ENCODE measurements at regions not wholly inside any gene's neighbourhood (a gene's known extent, or its start where the extent isn't known, plus 50 kb on each side); places are given as distances from the start of the nearest gene placed in this dataset.

DNA sequence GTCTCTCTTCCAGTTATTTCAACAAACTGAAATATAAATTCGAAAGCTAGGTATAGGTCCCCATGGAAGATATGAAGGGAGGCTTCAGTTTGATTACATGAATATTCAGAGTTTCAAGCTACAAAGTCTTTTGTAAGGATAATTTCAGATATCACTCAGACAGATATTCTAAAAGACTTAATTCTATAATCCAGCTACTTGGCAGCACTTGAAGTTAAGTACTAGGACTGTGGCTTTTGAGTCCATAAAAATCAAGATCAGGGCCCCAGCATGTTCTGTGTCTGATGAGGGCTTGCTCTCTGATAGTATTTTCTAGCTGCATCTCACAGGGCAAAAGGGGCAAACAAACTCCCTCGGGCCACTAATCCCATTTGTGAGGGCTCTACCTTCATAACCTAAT lies 160.6 kb upstream of the IRS2 start:
- intact Hi-C loops (cut with DNase I) = no loop called here
- H3K4me3 ChIP-seq = no peak overlapping the region
- H3K36me3 ChIP-seq = no peaks in the 10 kb centered on the region
- H3K27me3 ChIP-seq (replicated peaks; ENCODE audit: insufficient read depth) = no peaks in the 10 kb centered on the region
- TF ChIP-seq POLR2A (IDR thresholded peaks at IDR 0.05) (no peak), POLR2AphosphoS5 (IDR thresholded peaks at IDR 0.05) (no peak)
- TF ChIP-seq, protein P1, sequence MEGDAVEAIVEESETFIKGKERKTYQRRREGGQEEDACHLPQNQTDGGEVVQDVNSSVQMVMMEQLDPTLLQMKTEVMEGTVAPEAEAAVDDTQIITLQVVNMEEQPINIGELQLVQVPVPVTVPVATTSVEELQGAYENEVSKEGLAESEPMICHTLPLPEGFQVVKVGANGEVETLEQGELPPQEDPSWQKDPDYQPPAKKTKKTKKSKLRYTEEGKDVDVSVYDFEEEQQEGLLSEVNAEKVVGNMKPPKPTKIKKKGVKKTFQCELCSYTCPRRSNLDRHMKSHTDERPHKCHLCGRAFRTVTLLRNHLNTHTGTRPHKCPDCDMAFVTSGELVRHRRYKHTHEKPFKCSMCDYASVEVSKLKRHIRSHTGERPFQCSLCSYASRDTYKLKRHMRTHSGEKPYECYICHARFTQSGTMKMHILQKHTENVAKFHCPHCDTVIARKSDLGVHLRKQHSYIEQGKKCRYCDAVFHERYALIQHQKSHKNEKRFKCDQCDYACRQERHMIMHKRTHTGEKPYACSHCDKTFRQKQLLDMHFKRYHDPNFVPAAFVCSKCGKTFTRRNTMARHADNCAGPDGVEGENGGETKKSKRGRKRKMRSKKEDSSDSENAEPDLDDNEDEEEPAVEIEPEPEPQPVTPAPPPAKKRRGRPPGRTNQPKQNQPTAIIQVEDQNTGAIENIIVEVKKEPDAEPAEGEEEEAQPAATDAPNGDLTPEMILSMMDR (IDR thresholded peaks at IDR 0.05) = no peak
- 85% methylated on average over 2 of the region's 2 CpGs for WGBS
- no peak for DNase-seq (ENCODE audit: low spot score)
- H3K9me3 ChIP-seq = no peaks in the 10 kb centered on the region
- no peaks in the 10 kb centered on the region for H3K4me1 ChIP-seq (replicated peaks)
- no peak overlapping the region for H3K27ac ChIP-seq

DNA sequence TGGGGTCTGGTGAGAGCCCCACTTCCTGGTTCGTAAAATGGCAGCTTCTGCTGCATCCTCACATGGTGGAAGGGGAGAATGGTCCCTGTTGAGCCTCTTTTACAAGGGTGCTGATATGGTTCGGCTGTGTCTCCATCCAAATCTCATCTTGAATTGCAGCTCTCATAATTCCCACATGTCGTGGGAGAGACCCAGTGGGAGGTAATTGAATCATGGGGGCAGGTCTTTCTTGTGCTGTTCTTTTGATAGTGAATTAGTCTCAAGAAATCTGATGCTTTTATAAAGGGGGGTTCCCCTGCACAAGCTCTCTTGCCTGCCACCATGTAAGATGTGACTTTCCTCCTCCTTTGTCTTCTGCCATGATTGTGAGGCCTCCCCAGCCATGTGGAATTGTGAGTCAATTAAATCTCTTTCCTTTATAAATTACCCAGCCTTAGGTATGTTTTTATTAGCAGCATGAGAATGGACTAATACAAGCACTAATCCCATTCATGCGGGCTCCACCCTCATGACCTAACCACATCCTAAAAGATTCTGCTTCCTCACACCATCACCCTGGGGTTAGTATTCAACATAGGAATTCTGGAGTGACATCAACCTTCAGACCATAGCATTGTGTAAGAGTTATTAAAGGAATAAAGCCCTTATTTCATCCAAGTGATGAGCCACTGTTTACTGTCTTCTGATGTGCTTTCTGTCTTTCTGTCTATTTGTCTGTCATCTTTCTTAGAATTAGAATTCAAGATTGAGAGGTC lies 159.0 kb upstream of the IRS2 start:
- Histone ChIP-seq H3K4me3 (no peak overlapping the region), H3K27me3 (replicated peaks; ENCODE audit: insufficient read depth) (no peaks in the 10 kb centered on the region), H3K9me3 (no peaks in the 10 kb centered on the region), H3K4me1 (replicated peaks) (no peaks in the 10 kb centered on the region), H3K27ac (no peak overlapping the region), H3K36me3 (no peaks in the 10 kb centered on the region)
- WGBS = 87% methylated on average over 4 of the region's 4 CpGs
- no peak for TF ChIP-seq POLR2AphosphoS5 (IDR thresholded peaks at IDR 0.05)
- TF ChIP-seq, protein P1 (IDR thresholded peaks at IDR 0.05) = no peak
- TF ChIP-seq POLR2A (IDR thresholded peaks at IDR 0.05) = no peak
- DNase-seq (ENCODE audit: low spot score) = no peak
- intact Hi-C loops (cut with DNase I) = no loop called here

DNA sequence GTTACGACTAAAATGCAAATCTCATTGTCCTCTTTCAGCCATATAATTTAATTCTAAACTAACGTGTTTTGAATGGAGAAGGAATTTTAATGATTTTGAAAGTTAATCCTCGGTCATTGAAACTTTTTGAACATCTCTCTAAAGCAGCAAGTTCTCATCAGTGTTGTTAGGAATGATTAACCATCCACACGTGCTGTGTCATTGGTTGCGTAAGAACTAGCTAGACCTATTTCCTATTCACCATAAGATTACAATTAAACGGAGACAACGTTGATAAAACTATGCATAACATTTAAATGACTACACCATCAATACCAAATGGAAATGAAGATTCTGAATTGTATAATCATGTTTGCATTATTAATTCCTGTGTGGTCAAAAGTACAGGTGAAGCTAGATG lies 155.6 kb upstream of the IRS2 start:
- TF ChIP-seq, protein P1 (IDR thresholded peaks at IDR 0.05) = no peak
- TF ChIP-seq POLR2AphosphoS5 (IDR thresholded peaks at IDR 0.05) (no peak), POLR2A (IDR thresholded peaks at IDR 0.05) (no peak)
- intact Hi-C loops (cut with DNase I) = no loop called here
- H3K27ac ChIP-seq = no peak overlapping the region
- DNase-seq (ENCODE audit: low spot score) = no peak
- no peaks in the 10 kb centered on the region for H3K4me1 ChIP-seq (replicated peaks)
- no peaks in the 10 kb centered on the region for H3K27me3 ChIP-seq (replicated peaks; ENCODE audit: insufficient read depth)
- H3K4me3 ChIP-seq = no peak overlapping the region
- no peaks in the 10 kb centered on the region for H3K36me3 ChIP-seq
- 76% methylated on average over 7 of the region's 7 CpGs for WGBS
- no peaks in the 10 kb centered on the region for H3K9me3 ChIP-seq

DNA sequence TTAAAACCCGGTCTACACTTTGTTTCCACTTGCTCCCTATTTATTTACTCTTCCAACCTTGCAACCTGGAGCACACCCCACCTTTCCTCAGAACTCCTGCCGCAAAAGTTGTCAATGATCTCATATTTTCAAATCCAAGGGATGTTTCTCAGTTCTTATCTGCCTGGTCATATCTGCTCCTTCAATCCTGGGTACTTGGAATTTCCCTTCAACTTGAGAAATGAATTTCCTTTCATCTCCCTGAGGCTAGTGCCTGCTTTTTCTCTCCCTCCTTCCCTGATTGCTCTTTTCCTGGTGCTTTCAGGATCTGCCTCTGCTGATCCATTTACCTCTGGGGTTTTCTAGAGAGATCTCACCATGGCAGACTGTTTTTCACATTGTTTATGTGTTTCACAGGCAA lies 154.8 kb upstream of the IRS2 start:
- TF ChIP-seq POLR2A (IDR thresholded peaks at IDR 0.05) (no peak), POLR2AphosphoS5 (IDR thresholded peaks at IDR 0.05) (no peak)
- TF ChIP-seq, protein P1 (IDR thresholded peaks at IDR 0.05) = no peak
- no peaks in the 10 kb centered on the region for H3K36me3 ChIP-seq
- no peak overlapping the region for H3K4me3 ChIP-seq
- 40% methylated on average over 2 of the region's 2 CpGs for WGBS
- no peak for DNase-seq (ENCODE audit: low spot score)
- H3K27ac ChIP-seq = no peak overlapping the region
- intact Hi-C loops (cut with DNase I) = no loop called here
- H3K4me1 ChIP-seq (replicated peaks) = no peaks in the 10 kb centered on the region
- H3K27me3 ChIP-seq (replicated peaks; ENCODE audit: insufficient read depth) = no peaks in the 10 kb centered on the region
- no peaks in the 10 kb centered on the region for H3K9me3 ChIP-seq

DNA sequence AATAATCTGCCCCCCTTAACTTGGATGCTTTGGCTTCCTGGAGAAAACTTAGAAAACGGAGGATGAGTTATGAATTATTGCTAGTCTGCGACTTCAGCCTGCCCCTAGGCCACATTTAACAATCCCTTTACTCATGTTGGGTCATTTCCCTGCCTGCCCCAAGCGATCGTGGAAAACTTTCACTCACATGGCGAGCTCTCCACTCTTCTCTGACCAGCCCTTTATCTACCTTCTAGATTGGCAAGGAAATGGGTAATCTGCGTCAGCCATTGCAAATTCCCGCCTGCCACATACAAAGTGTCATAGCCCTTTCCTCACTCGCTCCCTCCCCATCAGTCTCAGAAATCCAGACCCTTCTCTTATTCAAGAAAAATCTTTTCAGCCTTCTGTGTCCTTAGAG lies 154.3 kb upstream of the IRS2 start:
- no peaks in the 10 kb centered on the region for H3K36me3 ChIP-seq
- 81% methylated on average over 8 of the region's 8 CpGs for WGBS
- TF ChIP-seq, protein P1 (IDR thresholded peaks at IDR 0.05) = no peak
- TF ChIP-seq POLR2AphosphoS5 (IDR thresholded peaks at IDR 0.05) (no peak), POLR2A (IDR thresholded peaks at IDR 0.05) (no peak)
- H3K4me3 ChIP-seq = no peak overlapping the region
- intact Hi-C loops (cut with DNase I) = no loop called here
- H3K27me3 ChIP-seq (replicated peaks; ENCODE audit: insufficient read depth) = no peaks in the 10 kb centered on the region
- H3K9me3 ChIP-seq = no peaks in the 10 kb centered on the region
- no peak overlapping the region for H3K27ac ChIP-seq
- no peaks in the 10 kb centered on the region for H3K4me1 ChIP-seq (replicated peaks)
- DNase-seq (ENCODE audit: low spot score) = no peak
